ENCODE measurements at regions not wholly inside any gene's neighbourhood (a gene's known extent, or its start where the extent isn't known, plus 50 kb on each side); places are given as distances from the start of the nearest gene placed in this dataset.

GRCh38 chr19:28242317-28242927, 970.5 kb downstream of the UQCRFS1 start:
- peak; percentile 36 for DNase-seq

GRCh38 chr19:28239270-28239669, 973.7 kb downstream of the UQCRFS1 start:
- no peak for DNase-seq

GRCh38 chr19:28238270-28238820, 974.6 kb downstream of the UQCRFS1 start:
- DNase-seq: peak; percentile 20

DNA sequence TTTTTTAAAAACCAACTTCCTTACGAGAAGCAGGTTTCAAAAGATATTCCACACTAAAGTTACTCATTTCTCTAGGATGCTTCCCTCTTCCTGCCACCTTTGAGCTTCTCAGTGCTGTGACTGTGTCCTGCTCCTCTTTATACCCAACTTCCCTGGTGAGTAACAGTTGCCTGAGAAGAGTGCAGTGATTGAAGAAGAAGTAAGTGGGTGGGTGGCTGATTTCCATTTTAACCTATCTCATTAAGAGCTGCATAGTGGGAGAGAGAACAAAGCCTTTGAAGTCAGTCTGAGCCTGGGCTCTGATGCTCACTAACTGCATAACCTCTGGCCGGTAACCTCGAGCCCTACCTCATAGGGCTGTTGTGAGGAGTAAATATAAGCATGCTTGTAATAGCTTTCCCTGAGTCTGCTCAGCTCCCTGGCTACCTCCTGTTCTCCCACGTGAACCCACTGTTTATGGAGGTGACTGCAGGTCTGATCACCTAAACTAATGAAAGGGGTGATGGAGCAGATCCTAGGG, 977.3 kb downstream of the UQCRFS1 start:
- DNase-seq: no peak

GRCh38 chr19:28234637-28235036, 978.3 kb downstream of the UQCRFS1 start:
- DNase-seq: no peak

GRCh38 chr19:28228854-28229253, 984.1 kb downstream of the UQCRFS1 start:
- no peak for DNase-seq

DNA sequence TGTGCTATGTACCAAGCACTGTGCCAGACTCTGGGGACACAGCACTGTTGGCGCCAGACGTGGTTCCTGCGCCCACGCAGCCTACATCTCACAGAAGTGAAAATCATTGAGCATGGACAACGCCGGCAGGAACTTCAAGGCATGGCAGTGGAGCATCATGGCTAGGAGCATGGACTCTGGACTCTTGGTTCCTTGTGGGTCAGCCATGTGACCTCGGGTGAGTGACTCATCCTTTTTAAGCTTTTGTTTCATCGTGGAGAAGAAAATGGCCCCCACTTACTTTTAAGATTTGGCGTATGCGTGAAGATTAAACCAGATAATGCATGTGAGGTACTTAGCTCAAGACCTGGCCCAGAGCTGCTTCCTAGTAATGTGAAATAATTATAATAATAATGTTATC, 988.5 kb downstream of the UQCRFS1 start:
- no peak for DNase-seq

GRCh38 chr19:28221736-28222135, 991.2 kb downstream of the UQCRFS1 start:
- no peak for DNase-seq

- no peak for DNase-seq
Observed at GRCh38 chr19:28218728-28219127, 994.2 kb downstream of the UQCRFS1 start.

DNA sequence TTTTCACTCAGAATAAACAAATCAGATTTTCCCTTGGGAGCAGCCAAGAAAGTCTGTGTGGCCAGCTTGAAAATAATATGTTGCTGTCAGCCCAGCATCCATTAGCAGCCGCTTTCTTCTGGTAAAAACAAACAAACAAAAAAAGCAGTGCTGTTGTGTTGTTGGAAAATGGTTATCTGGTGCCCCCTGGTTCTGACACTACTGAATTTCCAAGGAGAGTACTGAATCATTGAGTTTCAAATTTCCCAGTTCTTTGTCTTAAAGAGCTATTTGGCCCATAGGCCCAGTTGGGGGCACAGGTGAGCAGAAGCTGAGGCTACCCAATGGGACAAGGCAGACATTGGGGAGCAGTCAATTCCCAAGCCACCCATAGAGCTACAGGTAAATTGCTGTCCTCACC, 995.9 kb downstream of the UQCRFS1 start:
- DNase-seq: no peak

- no peak for DNase-seq
Observed at GRCh38 chr19:28213470-28214082, 999.4 kb downstream of the UQCRFS1 start.

- no peak for DNase-seq
Observed at GRCh38 chr19:28210886-28211285, 1002.1 kb downstream of the UQCRFS1 start.

- DNase-seq: no peak
Observed at GRCh38 chr19:28208745-28209144, 1004.2 kb downstream of the UQCRFS1 start.

DNA sequence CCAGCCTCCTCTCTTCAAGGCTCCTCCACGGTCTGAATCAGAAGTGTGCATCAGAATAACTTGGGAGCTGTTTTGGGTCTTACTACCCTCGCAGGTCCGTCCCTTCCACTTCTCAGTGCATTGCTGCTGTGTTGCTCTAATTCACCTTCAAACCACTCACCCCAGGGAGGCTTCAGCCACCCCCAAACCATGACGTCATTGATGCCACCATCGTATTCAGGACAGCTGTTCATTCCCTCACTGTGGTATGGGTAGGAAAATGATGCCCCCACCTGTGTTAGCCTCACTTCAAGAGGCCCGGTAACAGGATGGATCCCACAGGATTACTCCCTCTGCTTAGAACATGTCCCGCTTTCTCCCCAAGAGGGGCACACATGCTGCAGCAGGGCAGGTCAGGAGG, 1005.7 kb downstream of the UQCRFS1 start:
- no peak for DNase-seq

- no peak for DNase-seq
Observed at GRCh38 chr19:28201462-28201943, 1011.4 kb downstream of the UQCRFS1 start.

GRCh38 chr19:28199323-28199722, 1013.6 kb downstream of the UQCRFS1 start:
- no peak for DNase-seq

GRCh38 chr19:28196961-28197360, 1016.0 kb downstream of the UQCRFS1 start:
- DNase-seq: no peak

DNA sequence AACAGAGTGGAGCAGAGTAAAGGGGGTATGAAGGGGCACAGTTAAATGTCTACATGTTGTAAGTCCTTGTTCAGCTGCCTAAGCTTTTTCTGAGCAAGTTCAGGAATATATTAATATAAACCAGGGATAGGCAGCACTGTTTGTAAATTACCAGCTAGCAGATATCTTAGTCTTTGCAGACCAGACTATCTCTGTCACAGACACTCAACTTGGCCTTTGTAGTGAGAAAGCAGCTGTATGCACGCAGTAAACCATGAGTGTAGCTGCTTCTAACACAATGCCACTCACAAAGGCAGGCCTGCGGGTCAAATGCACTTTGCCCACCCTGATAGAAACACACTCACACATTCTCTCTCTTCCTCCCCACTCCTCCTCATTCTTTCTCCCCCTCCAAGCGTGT, 1016.9 kb downstream of the UQCRFS1 start:
- no peak for DNase-seq

DNA sequence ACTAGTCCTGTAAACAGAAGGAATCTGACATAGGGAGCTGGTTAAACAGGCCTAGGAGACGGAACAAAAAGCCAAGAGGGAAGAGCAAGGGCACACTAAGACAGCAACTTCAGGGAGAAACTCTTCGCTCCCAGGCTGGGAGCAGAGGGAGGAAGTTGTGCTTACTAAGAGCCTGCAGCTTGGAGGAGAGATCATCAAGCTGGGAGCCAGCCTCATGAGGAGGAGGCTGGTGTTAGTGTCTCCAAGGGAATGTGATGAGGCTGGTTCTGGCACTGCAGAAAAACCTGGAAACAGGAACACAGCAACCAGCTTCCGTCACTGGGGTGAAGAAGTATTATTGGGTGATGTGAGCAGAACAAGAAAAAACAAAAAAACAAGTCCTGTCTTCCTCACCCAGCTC, 1027.3 kb downstream of the UQCRFS1 start:
- no peak for DNase-seq

DNA sequence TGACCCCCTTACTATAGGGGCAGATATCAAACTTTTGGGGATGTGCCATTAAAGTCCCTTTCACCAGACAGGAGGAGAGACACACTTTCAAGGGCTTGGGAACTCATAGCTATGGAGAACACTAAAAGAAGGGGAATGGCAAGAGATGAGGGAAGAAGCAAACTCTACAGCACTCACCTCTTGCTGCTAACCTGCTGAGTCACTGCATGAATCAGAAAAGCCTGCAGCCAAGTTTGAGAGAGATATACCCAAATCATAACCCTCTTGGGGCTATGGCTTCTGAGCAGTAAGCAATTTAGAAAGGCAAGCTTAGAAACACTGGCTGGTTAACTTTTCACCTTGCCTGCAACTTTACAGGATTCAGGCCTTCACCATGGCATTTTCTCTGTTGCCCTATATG, 1028.0 kb downstream of the UQCRFS1 start:
- no peak for DNase-seq

DNA sequence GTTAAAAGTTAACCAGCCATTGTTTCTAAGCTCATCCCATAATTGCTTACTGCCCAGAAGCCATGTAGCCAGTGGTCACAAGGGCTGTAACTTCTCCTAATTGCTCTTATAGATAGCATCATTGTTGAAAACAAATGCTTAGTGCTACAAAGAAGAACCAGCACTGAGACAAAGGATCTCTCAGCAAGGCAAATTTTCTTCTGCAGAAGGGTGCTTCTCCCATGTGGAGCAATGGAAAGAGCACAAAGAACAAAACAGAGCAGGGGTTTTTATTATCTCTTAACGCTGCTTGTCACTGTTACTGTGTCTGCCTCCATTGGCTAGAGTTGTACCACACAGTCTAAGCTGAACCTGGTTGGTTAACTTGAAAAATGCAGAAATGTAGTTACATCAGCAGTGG, 1036.8 kb downstream of the UQCRFS1 start:
- no peak for DNase-seq

- DNase-seq: no peak
Observed at GRCh38 chr19:28171983-28172382, 1041.0 kb downstream of the UQCRFS1 start.

- peak; percentile 7 for DNase-seq
Observed at GRCh38 chr19:28170066-28170465, 1042.9 kb downstream of the UQCRFS1 start.

DNA sequence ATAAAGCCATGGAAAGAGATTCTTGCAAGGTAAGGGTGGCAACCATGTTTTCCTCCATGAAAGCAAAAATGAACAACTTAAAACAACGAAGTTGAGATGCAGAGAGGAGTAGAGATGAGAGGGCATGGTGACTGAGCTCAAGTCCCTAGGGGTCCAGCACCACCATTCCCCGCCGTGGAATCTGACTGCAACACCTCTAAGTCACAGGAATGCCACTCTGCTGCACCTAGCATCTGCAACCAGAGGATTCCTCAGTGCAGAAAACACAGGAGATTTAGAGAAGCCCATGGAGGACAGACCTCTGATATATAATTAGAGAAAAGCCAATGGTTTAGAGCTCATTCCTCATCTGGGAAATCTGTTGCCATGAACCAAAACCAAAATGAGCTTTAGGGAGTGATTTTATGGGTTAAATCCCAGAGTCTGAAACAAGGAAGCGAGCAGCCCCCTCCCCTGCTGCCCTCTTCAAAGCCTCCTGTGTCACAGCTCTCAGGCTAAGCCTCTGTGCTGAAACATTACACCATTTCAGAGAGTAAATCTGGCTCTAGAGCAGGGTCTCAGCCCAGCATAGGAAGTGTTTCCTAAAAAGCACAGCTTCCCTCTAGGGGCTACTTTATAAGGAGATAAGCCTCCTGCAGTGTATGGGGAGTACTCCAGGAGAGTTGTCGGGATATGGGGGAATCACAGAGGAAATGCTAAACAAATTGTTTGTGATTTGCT, 1043.6 kb downstream of the UQCRFS1 start:
- DNase-seq: peak; percentile 11
